DMS79 (cell line): ENCODE measurements at regions not wholly inside any gene's neighbourhood (a gene's known extent, or its start where the extent isn't known, plus 50 kb on each side); places are given as distances from the start of the nearest gene placed in this dataset.
"Not testable (repeated sequence)": the region's sequence is repeated elsewhere in the genome, so short reads cannot be mapped to it uniquely, and the experiment has no call there.

ENCODE experiments used
- DNase-seq: peaks from one replicate; lab custom pipeline; 2025; lab: John Stamatoyannopoulos, UW

DNA sequence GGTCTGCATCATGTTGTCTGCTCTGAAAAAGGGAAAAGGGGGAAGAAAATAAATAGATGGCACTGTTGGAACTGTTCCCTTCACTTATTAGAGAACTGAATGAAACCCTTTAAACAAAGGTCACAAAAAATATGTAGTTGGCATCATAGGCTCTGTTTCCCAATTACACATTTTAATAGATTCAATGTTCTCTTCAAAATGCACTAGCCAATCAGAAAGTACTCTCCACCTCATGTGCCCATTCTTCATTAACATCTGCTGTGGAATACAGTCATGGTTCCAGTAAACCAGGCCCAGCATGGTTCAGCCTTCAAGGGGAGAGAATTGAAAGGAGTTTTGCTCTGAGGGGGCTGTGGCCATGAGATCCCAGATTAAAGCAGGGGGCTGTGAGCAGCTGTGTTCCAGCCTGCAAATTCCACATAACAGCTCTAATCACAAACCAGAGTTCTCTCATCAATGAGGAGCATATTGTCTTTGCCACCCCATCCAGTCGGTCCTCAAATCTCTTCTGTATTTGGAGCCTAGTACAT is 165.9 kb upstream of the CREB1 start:
- DNase-seq: no peak

DNA sequence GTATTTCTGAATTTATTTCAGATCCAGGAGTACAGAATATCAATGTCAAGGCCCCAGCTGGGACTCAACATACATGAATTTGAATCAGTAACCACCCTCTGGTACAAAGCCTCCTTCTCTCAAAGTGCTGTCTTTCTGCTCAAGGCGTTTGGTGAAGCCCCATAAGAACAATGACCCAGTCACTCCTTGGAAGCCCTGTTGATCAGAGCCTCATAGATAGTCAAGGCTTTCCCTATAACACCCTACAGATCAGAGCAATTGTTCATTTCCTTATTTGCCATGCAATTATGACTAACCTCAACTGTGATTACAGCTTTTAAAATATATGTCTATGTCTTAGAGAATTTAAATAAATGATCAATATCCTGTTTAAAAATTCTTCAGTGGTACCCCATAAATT is 159.1 kb upstream of the CREB1 start:
- DNase-seq: no peak

DNA sequence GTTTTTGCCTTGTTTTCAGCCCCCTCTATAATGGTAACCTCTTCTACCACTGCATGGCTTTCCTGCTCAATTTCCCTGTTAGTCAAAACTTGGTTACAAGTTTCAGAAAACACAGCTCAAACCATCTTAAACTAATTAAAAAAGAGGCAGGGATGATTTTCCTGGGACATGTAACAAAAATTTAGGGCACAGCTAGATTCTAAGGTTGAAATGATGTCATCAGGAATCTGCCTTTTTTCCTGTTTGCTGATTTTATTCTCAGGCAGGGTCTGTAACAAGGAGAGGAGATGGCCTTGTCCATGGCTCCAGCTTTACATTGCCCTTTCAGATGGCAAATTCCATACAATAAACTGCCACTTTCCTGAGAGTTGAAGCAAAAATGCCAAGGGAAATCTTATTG is 157.9 kb upstream of the CREB1 start:
- no peak for DNase-seq

DNA sequence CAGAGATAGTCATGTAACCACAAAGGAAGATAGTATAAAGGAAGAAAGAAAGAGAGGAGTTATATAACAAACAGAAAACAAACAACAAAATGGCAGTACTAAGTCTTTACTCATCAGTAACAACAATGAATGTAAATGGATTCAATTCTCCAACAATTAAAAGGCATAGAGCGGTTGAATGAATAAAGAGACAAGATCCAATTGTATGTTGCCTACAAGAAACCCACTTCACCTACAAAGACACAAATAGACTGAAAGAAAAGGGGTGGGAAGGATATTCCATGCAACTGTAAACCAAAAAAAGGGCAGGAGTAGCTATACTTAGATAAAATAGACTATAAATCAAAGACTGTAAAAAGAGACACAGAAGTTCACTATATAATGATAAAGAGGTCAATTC is 157.3 kb upstream of the CREB1 start:
- no peak for DNase-seq

DNA sequence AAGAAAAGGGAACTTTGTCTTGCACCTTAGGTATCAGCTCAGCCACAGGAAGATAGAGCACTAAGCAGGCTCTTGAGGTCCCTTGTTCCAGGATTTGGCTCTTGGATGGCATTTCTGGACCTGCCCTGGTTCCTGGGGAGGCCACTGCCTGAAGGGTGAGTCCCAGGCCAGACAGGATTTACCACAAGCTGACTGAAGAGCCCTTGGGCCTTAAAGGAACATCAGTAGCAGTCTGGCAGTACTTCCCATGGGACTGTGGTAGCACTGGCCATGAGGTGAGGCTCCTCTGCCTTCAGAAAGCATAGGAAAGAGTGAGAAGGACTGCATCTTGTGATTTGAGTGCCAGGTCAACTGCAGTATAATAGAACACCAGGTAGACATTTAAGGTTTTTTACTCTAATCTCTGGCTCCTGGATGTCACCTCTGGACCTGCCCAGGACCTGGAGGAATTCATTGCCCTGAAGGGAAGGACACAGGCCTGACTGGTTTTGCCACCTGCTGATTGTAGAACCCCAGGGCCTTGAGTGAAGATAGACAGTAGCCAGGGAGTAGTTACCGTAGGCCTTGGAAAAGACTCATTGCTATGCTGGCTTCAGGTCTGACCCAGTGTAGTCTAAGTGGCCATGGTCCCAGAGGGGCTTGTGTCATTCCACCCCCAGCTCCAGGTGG is 154.4 kb upstream of the CREB1 start:
- no peak for DNase-seq

DNA sequence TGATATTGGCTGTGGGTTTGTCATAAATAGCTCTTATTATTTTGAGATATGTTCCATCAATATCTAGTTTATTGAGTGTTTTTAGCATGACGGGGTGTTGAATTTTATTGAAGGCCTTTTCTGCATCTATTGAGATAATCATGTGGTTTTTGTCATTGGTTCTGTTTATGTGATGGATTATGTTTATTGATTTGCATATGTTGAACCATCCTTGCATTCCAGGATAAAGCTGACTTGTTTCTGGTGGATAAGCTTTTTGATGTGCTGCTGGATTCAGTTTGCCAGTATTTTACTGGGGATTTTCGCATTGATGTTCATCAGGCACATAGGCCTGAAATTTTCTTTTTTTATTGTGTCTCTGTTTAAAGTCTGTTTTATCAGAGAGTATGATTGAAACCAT is 151.1 kb upstream of the CREB1 start:
- not testable (repeated sequence) for DNase-seq

DNA sequence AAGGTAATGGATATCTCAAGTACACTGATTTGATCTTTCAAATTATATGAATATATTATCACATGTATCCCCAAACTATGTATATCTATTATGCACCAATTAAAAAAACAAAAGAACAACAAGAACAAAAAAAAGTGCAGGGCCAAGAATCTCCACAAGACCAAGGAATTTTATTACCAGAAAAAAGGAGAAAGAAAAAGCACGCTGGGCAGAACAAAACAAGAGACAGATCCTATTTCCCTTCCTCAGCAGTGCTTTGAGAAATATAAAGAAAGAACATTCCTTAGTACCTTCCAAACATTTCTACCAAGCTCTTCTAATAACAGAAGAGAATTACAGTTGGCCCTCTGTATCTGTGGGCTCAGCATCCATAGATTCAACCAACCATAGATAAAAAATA is 144.7 kb upstream of the CREB1 start:
- no peak for DNase-seq

DNA sequence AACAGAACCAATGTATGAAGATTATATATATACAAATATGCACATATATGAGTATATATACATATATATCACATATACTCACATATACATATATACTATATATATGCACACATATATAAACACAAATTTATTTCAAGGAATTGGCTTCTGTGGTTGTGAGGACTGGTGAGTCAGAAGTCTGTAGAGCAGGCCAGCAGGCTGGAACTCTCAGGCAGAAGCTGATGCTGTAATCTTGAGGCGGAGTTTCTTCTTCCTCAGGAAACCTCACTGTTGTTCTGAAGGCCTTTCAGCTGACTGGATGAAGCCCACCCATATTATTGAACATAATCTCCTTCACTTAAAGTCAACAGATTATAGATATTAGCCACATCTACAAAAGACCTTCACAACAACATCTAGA is 143.9 kb upstream of the CREB1 start:
- DNase-seq: no peak

DNA sequence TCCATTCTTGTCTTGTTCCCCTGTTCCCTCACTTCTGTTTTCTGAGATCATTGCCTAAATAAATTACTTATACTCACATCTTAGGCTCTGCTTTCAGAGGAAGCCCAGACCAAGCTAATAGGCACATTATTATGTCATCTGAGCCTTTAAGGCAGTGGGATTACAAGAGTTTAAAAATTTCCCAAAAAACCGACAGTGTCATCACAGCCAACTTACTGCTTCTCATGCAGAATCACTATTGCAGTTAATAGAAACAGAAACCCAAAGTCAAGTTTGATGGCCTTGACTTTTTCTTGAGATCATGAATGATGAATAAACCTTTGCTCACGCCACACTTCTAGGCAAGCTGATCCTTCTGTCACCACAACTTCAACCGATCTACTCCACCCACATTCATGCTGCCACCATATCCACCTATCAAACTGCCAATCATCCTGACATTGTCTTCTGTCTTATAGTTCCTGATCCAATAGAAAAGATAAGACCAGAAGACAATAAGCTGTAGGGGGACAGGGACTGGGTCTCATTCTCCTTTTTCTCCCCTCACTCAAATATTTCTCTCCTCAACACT is 142.7 kb upstream of the CREB1 start:
- DNase-seq: no peak

DNA sequence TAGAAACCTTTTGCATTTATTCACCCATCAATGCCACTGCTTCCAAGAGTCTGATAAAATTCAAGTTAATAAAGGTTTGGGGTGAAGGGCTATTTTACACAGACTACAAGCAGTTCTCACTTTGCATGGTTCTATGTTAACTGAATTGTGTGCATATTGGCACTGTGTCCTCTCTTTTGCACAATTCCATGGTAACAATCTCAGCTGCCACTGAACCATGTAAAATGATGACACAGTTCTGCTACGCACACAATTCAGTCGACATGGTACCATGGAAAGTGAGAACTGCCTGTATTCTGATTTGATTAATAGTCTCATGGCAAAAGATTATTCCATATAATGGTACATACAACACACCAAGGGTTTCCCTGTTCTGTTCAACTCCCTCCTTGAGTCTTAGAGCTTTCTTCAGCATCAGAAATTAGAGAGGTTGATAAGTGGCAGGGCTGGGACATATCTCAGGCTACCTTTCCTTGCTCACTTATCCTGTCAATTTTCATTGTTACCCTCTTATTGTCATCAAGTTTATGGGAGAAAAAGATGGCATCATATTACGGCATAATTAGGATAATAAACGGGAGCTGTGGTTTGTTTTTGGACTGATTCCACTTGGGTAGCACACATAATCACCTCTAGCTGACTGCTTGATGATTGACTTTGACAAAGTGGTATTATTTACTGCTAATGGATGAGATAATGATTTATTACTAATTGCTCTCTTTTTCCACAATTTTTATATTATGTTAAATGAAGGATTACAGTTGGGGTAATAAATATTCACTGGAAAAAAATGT is 139.3 kb upstream of the CREB1 start:
- DNase-seq: peak; percentile 78

DNA sequence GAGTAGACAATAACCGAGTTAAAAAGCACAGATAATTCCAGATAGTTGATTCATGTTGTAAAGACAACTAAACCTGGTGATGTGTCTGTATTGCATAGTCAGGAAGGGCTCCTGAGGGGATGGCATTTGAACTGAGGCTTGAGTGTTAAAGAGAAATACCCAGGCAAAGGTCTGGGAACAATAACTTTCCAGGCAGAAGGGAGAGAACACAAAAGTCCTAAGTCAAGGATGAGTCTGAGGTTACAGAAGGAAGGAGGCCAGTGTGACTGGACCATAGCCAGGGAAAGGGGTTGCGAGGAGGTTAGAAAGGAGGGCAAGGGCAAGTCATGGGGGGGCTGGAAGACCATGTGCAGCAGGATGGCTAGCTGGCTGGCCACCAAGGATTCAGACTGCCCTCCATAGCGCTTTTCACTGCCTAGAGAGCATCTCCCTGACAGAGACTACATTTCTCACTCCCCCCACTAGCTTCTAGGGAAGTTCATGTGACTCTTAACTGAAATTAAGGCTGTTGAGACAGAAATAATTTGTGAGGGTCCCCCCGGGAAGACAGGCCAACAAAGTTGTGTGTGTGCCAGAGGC is 135.5 kb upstream of the CREB1 start:
- DNase-seq: no peak

DNA sequence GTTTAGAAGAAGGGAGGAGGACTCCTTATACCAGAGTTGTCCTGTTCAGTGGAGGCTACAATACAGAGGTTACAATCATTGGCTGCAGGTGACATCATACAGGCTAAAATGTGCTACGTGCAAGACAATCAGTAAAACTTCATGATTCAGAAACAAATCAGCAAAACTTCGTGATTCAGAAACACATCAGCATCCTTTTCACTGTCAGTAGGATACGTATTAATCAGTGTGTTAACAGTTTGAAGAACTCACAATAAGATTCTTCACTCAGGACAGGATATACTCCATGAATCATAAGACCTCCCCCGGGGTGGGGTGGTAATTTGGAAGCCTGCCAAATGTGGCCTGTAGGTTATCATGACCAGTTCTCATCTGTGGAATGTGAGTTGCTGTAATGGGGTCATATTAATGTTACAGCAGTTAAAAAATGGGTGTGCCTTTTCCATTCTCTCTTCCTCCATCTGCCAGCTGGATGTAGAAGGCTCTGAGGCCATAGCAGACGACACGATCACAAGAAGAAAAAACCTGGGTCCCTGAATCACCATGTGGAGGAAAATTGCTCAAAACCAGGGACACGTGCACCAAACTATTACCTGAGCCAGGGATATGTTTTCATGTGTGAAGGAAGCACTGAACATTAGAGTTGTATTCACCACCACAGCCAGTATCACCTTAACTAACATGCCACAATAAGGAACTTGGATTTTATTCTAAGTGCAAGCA is 134.8 kb upstream of the CREB1 start:
- no peak for DNase-seq

DNA sequence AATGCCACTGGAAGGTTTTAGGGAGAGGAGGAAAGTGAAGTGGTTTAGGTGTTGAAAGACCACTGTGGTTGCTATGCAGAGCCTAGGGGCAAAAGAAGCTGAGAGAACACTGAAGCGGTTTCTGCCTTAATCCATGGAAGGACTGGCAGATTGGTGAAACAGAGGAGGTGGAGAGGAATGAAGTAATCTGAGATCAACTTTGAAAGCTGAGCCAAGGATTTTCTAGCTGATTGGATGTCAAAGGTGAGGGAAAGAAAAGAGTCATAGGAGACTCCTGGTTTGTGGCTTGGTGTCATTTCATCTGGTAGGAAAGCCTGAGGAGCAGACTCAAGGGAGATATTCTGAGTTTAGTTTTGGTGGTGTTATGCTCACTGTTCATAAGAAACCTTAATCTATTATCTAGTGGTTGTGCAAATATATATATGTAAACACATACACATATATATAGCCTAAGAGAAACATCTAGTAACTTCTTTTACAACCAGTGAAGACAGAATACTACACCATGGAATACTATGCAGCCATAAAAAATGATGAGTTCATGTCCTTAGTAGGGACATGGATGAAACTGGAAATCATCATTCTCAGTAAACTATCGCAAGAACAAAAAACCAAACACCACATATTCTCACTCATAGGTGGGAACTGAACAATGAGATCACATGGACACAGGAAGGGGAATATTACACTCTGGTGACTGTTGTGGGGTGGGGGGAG is 134.1 kb upstream of the CREB1 start:
- no peak for DNase-seq

DNA sequence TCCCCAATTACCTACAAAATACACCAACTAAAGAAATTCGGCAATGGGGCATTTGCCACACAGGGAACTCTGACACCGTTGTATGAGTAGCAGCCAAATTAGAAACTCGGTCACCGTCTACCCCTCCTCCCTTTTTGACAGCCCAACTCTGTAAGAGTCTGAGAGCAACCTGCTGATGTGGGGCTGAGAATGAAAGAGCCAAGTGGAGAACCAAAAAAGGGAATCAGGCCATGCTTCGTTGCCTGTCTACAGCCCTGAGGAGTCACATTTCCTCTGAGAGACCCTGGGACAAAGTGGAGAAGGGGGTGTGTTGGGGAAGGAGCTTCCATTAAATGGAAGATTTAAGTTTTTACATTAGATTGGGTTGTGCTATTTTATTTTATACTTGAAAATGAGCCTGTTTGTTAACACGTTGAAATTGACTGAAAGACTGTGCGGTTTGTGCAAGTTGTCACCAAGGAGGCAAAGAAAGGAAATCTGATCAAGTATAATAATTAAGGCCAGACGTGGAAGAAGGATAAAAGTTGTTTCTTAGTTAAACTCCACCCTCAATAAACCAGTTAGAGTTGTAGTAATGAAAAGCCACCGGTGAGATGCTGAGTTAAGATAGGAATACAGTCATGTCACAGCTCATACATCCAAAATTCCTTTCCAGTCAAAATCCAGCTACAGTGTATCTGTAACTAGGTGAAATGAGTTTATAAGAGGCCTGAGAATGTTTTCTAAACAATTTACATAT is 131.7 kb upstream of the CREB1 start:
- peak; percentile 73 for DNase-seq

DNA sequence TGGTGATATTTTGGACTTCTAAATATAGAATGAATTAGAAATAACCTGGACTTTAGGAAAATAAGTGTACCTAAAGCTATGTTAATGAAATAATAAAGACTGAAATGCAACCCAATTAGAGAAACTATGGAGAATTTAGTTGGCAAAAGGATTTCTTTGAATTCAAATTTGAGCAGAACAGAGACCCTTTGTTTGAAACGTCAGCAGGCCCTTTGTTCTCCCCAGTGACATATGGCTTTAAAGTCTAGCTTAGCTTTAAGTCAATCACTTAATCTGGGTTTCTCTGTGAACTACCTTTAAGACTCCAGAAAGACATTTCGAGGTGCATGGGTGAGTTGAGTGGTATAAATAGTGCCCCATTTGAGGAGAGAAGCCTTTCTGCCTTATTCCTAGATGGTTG is 130.5 kb upstream of the CREB1 start:
- no peak for DNase-seq

DNA sequence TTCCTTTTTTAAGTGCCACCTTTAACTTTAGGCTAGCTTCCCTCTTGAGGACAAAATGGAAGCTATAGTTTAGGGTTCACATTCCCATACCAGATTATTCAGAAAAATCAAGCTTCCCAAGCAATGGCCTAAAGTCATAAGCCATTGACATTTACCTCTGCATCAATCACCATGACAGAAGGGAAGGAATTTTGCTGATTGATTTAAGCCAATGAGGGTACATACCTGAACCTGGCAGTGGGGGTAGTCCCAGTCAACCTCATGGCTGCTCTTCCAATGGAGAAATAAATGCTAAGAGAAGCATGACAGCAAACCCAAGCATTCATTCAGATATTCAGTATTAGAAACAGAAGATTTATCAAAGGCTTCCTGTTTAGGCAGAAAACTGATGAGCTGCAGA is 128.4 kb upstream of the CREB1 start:
- DNase-seq: no peak

DNA sequence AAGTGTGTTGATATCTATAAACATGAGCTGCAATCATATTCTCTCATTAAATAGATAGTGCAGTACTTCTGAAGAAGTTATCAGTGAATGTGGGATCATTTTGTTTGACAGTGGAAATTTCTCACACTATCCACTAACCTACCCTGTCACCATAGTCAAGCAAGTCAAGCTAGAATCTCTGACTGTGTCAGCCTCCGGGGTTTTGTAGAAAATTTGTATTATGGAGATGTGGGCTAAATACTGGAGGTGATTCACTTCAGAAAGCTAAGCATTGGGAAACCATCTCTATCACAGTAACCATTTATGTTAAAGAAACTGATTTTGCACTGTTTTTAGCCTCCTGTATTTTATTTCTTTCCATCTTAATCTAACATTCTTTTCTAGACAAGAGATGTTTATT is 126.6 kb upstream of the CREB1 start:
- no peak for DNase-seq

DNA sequence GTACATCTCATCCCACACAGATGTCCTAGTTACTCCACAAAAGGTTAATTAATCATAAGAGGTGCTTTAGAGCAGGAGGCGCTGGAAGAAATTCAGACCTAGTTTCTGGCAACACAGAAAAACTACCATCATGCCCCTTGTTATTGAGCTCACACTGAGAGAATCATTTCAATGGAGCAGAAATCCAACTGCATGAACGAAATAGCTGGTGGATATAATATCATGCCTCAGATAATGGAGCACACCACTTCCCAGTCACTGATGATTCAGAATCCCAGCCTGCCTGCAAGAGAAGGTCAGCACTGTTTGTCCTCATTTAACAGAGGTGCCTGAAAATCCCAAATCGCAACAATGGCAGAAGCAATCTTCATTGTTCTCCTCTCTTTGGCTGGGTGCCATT is 125.8 kb upstream of the CREB1 start:
- DNase-seq: peak; percentile 84

DNA sequence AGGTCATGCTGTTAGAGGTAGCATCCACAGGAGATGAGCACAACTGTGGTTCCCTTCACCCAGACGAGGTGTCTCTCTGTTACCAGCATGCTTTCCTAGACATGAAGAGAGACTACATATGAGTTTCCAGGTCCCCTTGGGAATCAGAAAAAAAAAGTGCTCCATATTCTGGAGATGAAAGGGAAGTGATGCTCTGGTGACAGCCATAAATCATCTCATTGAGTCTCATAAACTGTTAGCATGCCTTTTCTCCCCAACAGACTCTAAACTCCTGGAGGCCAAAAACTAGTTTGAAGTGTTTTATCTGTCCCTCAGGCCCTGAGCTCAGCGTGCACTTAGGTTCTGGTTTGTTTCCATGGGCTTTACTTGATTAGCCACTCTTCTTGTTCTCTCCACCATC is 124.6 kb upstream of the CREB1 start:
- no peak for DNase-seq

DNA sequence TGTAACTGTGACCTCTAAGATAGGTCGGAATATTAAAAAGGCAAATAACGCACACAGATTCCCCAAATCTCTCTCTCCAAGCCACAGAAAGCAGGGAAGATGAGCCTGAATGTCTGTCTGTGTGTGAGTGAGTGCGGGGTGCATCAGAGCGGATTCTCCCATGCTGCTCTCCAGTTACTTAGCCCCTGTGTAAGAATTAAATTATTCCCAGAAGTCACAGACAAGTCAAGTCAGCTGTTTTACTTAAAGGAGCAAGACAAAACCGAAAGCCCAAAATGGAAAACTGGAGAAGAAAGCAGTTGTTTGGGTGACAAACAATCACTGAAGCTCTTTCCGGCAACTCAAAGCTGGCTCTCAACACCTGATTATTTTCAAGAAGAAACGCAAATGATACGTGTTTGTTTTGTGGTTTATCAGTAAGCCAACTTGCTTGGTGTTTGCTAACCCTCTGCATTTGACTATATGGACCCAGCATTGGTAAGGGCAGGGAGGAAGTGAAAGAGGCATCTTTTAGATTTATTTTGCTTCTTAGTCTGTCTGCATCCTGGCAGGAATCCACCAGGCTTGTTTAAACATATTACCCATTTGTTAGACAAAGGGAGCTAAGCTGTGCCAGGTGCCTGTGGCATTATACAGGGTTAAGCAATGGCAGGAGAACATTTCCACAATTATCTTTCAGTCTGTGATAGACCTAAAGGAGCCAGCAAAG is 121.5 kb upstream of the CREB1 start:
- DNase-seq: peak; percentile 97
